CD14-positive monocyte (primary cell): ENCODE measurements at regions not wholly inside any gene's neighbourhood (a gene's known extent, or its start where the extent isn't known, plus 50 kb on each side); places are given as distances from the start of the nearest gene placed in this dataset.

ENCODE experiments used
- DNase-seq, 3 donors: peaks; one replicate each; pipeline ENCODE4 v3.0.0-alpha.2; 2011 to 2022
- H2AFZ ChIP-seq: 2 replicates; pipeline ENCODE4 v1.6.0; 2012; ENCODE audit warnings: mild to moderate bottlenecking, low read depth, low read length, inconsistent platforms; ENCODE audit not compliant: insufficient read depth, poor library complexity, severe bottlenecking
- H3K27ac ChIP-seq, 2 donors: 1 replicate in 1 of 2; 2 replicates in 1 of 2; pipeline ENCODE4 v1.5.1; 2012 to 2013; ENCODE audit warnings: low read length in 2 of 2, control low read depth in 1 of 2, inconsistent platforms in 1 of 2, low read depth in 1 of 2, mild to moderate bottlenecking in 1 of 2
- H3K27me3 ChIP-seq, 2 donors: one replicate each; pipeline versions ENCODE4 v1.6.0 to v1.6.1; 2011 to 2013; ENCODE audit warnings: low read length in 2 of 2; ENCODE audit not compliant: control insufficient read depth in 2 of 2, insufficient read depth in 2 of 2
- H3K36me3 ChIP-seq, 2 donors: replicated peaks in 1 of 2; 1 replicate in 1 of 2; 2 replicates in 1 of 2; pipeline versions ENCODE4 v1.5.1 to v1.6.1; 2012 to 2013; ENCODE audit warnings: low read length in 2 of 2, control low read depth in 1 of 2, inconsistent platforms in 1 of 2, mild to moderate bottlenecking in 1 of 2; ENCODE audit not compliant: insufficient read depth in 2 of 2, control insufficient read depth in 1 of 2
- H3K4me1 ChIP-seq, 2 donors: 1 replicate in 1 of 2; 2 replicates in 1 of 2; pipeline versions ENCODE4 v1.5.1 to v1.6.1; 2012 to 2013; ENCODE audit warnings: low read length in 2 of 2, control low read depth in 1 of 2, inconsistent platforms in 1 of 2, mild to moderate bottlenecking in 1 of 2, moderate library complexity in 1 of 2; ENCODE audit not compliant: insufficient read depth in 2 of 2, control insufficient read depth in 1 of 2
- H3K4me2 ChIP-seq: replicated peaks from 2 replicates; pipeline ENCODE3; 2012; ENCODE audit warnings: low read length, moderate library complexity, mild to moderate bottlenecking; ENCODE audit not compliant: poor library complexity, severe bottlenecking; ENCODE audit errors: extremely low read depth
- H3K4me3 ChIP-seq, 3 experiments: fragments of 200-600 bp in 1 of 3; sonication (generic) in 1 of 3; replicated peaks in 1 of 3; 1 replicate in 2 of 3; 2 replicates in 1 of 3; pipeline ENCODE4 v1.5.1; 2011 to 2013; ENCODE audit warnings: low read length in 3 of 3, mild to moderate bottlenecking in 3 of 3, control low read depth in 2 of 3, low read depth in 2 of 3, inconsistent platforms in 1 of 3, moderate library complexity in 1 of 3
- H3K79me2 ChIP-seq: 2 replicates; pipeline ENCODE4 v1.6.0; 2012; ENCODE audit warnings: mild to moderate bottlenecking, control low read depth, inconsistent platforms, low read length, moderate library complexity; ENCODE audit not compliant: insufficient read depth
- H3K9ac ChIP-seq: 2 replicates; pipeline ENCODE4 v1.6.0; 2017; ENCODE audit warnings: low read length, mild to moderate bottlenecking; ENCODE audit not compliant: insufficient read depth, poor library complexity, severe bottlenecking
- H3K9me3 ChIP-seq, 2 donors: replicated peaks in 1 of 2; 1 replicate in 1 of 2; 2 replicates in 1 of 2; pipeline versions ENCODE4 v1.5.1 to v1.6.1; 2012 to 2013; ENCODE audit warnings: low read length in 2 of 2, control low read depth in 1 of 2; ENCODE audit not compliant: control insufficient read depth in 1 of 2, insufficient read depth in 1 of 2
- H4K20me1 ChIP-seq: 2 replicates; pipeline ENCODE4 v1.6.0; 2012; ENCODE audit warnings: mild to moderate bottlenecking, low read length, control low read depth, moderate library complexity; ENCODE audit not compliant: insufficient read depth
- H3K27ac Mint-ChIP-seq, 7 donors: one replicate each; pipeline ENCODE4 v1.8.0; 2020; ENCODE audit warnings: mild to moderate bottlenecking in 7 of 7, mixed read lengths in 7 of 7, moderate library complexity in 6 of 7, inconsistent platforms in 2 of 7
- H3K27me3 Mint-ChIP-seq, 3 donors: one replicate each; pipeline ENCODE4 v1.8.0; 2021 to 2022; ENCODE audit warnings: low read depth in 3 of 3, mild to moderate bottlenecking in 3 of 3, mixed read lengths in 3 of 3, moderate library complexity in 3 of 3, inconsistent platforms in 1 of 3
- H3K36me3 Mint-ChIP-seq, 2 donors: one replicate each; pipeline ENCODE4 v1.8.0; 2020; ENCODE audit warnings: mixed read lengths in 2 of 2, inconsistent platforms in 1 of 2, mild to moderate bottlenecking in 1 of 2
- H3K4me1 Mint-ChIP-seq: one replicate; pipeline ENCODE4 v1.8.0; 2020; ENCODE audit warnings: mild to moderate bottlenecking, mixed read lengths
- H3K4me3 Mint-ChIP-seq, 2 donors: one replicate each; pipeline ENCODE4 v1.8.0; 2020; ENCODE audit warnings: mild to moderate bottlenecking in 2 of 2, mixed read lengths in 2 of 2, moderate library complexity in 1 of 2
- H3K9me3 Mint-ChIP-seq, 7 donors: one replicate each; pipeline ENCODE4 v1.8.0; 2020 to 2022; ENCODE audit warnings: mixed read lengths in 7 of 7, mild to moderate bottlenecking in 6 of 7, moderate library complexity in 6 of 7, inconsistent platforms in 2 of 7
- CTCF ChIP-seq: fragments of 200-600 bp; IDR thresholded peaks from one replicate; pipeline ENCODE4 v1.8.0; 2022; ENCODE audit warnings: antibody characterized with exemption, mild to moderate bottlenecking
- WGBS: methylation state at CpG from one replicate; pipeline ENCODE4 v1.1.5; 2013; ENCODE audit warnings: missing lambda C conversion rate; ENCODE audit not compliant: insufficient coverage; 5-methylcytosine and 5-hydroxymethylcytosine counted together
- intact Hi-C, 2 donors: fragments of 100-400 bp; cut with micrococcal nuclease; formaldehyde crosslinking; loops; one replicate each; pipeline versions ENCODE4 v1.15.0 to v1.15.1; 2023

DNA sequence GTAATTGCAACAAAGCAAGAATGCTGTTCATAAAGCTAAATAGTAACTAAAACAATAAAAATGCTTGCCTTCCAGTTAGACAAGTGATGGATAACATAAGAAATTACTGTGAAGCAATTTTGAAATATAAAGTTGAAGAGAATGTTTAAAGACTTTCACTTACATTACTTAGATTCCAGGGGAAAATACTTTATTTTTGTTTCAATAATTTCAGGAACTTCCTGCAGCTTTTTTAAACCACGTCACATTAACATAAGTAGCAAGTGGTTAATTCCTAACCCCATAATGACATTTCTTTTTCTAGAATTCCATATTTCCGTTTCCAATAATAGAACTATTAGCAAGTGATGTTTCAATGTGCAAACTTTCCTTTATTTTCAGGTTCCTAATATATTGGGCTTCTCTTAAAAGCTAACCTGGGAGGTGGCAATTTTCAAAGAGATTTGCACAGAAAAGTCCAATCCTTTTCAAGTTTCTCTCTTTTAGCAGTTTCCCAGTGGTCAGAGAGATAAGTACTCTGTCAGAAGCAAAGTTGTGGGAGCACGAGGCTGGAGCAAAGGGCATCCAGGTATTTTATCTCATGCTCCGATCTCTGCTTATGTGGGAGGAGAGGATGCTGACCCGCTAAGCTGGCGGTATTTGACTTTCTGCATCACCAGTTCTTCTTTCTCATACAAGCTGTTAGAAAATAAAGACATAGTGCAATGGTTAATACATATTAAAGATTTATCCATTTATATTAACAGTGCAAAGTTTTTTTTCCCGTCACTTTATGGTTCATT lies 1025.3 kb downstream of the EFNB2 start:
- no CpG with 5 or more reads among the region's 7 CpGs for WGBS
- Histone ChIP-seq H3K4me3 (no peak overlapping the region), H4K20me1 (no peaks in the 10 kb centered on the region), H3K79me2 (no peaks in the 10 kb centered on the region), H3K36me3 (no peaks in the 10 kb centered on the region), H3K9ac (no peak overlapping the region), H3K4me2 (no peak overlapping the region), H3K4me1 (no peaks in the 10 kb centered on the region), H2AFZ (no peak overlapping the region), H3K9me3 (peaks cover 0 to 18% of the 10 kb centered on the region in 2 donors), H3K27ac (no peak overlapping the region), H3K27me3 (no peaks in the 10 kb centered on the region)
- no peak for TF ChIP-seq CTCF
- Mint-ChIP-seq H3K27me3 (no peaks in the 10 kb centered on the region), H3K27ac (no peak overlapping the region), H3K36me3 (no peaks in the 10 kb centered on the region), H3K4me3 (no peak overlapping the region), H3K4me1 (no peaks in the 10 kb centered on the region), H3K9me3 (peaks cover 0 to 10% (median 2%) of the 10 kb centered on the region in 7 donors)
- DNase-seq = no peak
- intact Hi-C loops = no loop called here

DNA sequence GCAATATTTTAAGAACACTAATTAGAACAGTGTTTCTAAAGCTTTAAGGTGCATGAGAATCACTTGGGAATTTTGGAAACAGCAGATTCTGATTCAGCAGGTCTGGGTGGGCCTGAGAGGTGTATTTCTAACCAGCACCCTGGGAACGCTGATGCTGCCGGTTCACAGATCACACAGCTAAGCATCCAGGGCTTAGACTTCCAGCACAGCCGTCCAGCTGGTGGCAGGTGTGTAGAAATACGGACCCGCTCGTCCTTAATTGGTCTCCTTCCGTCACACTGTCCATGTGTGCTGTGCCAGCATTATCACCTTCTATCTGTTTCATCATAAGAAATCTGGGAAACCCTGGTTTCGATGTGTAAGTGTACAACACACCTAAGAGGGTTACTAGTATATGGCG lies 1029.0 kb downstream of the EFNB2 start:
- H3K4me3 ChIP-seq = no peak overlapping the region
- DNase-seq = no peak
- H3K27ac ChIP-seq = no peak overlapping the region
- H3K4me1 ChIP-seq = no peaks in the 10 kb centered on the region
- H3K27me3 Mint-ChIP-seq = no peaks in the 10 kb centered on the region
- H3K36me3 ChIP-seq = no peaks in the 10 kb centered on the region
- H3K27me3 ChIP-seq = no peaks in the 10 kb centered on the region
- no peak overlapping the region for H2AFZ ChIP-seq
- no peaks in the 10 kb centered on the region for H3K4me1 Mint-ChIP-seq
- intact Hi-C loops = no loop called here
- peaks cover 0 to 6% (median 0%) of the 10 kb centered on the region in 7 donors for H3K9me3 Mint-ChIP-seq
- no peak overlapping the region for H3K4me2 ChIP-seq
- no peaks in the 10 kb centered on the region for H3K36me3 Mint-ChIP-seq
- H3K79me2 ChIP-seq = no peaks in the 10 kb centered on the region
- H3K9me3 ChIP-seq = peaks cover 0 to 7% of the 10 kb centered on the region in 2 donors
- no peak for TF ChIP-seq CTCF
- no peak overlapping the region for H3K9ac ChIP-seq
- no CpG with 5 or more reads among the region's 9 CpGs for WGBS
- H3K4me3 Mint-ChIP-seq = no peak overlapping the region
- no peak overlapping the region for H3K27ac Mint-ChIP-seq
- H4K20me1 ChIP-seq = no peaks in the 10 kb centered on the region
